ENCODE measurements at regions not wholly inside any gene's neighbourhood (a gene's known extent, or its start where the extent isn't known, plus 50 kb on each side); places are given as distances from the start of the nearest gene placed in this dataset.

DNA sequence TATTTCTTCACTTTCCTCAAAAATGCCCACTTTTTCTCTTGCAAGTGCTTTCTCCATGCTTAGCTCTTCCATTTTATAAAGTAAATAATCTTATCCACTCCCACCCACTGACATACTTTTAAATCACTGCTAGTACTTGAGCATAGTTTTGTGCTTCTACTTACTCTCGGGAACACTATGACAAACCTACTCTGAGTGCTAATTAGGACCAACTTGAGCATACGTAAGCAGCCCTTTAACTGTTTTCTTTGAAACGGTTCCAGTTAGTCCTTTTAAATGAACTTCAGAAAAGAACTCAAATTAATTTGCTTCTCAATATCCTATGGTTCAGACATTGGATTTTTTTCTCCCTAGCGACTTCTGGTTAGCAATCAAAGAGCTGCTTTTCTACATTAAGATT lies 280.0 kb upstream of the SOX2 start:
- DNase-seq, result no peak

DNA sequence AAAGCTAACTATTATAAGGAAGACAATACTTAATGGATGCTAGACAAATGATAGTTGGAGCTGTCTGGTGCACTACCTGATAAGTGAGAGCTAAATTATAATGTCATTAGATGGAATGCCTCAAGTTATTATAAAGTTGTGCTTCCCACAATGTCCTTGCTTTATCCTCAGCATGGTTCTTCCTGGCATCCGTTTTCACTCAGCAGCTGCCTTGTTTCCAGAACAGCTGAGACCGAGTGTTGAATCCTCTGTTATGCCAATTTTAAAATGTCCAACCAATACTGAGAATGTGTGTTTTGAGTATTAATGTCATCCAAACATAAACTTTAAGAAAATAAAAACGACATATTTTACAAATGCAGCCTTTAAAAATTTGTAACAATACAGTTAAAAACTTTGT lies 286.7 kb upstream of the SOX2 start:
- DNase-seq, result no peak

DNA sequence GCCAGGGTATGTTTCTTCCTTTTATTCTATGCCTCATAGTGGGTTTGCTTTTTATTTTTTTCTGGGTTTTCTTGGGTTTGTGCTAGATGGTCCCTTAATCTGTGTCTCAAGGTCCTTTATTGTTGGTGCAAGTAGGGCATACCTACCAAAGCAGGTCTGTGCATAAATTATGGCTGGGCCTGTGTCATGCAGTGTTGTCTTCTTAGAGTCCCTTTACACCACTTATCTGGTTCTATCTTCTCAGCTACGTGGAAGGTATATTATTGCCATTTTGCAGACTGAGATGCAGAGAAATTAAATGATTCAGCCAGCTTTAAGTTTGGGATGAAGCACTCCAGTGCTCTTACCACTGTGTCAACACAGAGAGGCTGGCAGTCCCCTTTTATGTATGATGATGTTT lies 293.5 kb upstream of the SOX2 start:
- DNase-seq, result no peak

DNA sequence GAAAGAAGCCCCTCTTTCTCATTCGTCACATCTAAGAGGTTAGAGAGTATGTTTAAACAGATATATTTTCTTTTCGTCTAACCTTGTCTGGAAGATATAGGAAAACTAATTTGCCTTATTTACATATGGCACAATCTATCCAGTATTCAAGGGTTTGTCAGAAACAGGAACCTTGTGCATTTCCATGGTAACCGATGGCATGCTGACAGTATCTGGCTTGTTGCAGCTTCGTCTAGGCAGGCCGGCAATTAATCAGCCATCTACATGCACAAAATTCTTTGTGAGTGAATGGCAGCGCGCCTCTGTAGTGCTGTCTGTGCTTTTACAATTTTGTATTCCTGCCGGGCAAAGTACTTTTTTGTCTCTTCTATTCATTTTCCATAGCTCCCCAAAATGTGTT lies 294.0 kb upstream of the SOX2 start:
- no peak for DNase-seq

DNA sequence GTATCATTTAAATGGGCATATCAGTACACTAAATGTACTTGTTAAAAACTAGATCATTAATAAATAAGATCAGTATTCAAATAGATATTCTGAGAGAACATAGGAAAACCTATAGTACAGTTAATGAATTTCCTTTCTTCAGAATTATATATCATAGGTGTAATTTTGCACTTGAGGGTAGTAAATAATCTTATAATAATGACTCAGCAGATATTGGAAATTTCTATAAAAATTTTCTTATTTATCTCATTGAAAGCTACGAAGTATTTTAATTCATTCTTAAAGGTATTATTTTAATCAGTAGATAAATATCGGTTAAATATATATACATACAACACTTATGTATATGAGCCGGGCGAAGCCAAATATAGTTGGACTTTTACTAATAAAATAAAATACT lies 300.9 kb upstream of the SOX2 start:
- no peak for DNase-seq

DNA sequence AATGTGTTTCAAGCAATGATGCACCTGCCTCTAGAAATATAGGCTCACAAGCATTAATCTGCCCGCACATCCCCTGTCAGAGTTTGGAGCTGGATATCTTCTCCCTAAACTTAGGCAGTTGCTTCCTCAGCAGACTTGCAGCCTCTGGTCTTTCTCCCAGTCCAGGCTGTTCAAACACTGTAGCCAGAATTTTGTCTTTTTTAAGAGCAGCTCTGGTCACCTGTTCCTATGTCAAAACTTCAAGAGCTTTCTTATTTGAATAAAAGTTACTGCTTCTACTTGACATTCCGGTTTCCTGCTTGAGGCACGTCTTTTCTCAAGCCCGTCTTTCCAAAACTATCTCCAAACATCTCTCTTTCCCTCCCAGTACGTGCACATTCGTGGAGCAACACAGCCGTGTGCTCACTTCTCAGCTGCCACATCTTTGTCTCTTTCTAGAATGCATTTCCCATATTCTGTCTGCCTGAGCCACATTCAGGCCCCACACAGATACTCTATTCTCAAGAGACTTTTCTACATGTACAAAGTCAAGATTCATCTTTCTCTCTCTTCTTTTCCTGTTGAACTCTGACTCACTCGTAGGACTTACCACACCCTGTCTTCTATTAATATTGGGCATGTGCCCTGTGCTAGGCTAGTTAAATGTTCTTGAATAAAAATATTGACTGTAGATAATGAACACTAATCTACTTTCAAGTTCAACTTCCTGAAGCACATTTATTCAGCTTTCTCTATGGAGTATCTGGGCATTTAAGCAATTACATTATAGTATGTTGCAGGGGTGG lies 307.7 kb upstream of the SOX2 start:
- no peak for DNase-seq

DNA sequence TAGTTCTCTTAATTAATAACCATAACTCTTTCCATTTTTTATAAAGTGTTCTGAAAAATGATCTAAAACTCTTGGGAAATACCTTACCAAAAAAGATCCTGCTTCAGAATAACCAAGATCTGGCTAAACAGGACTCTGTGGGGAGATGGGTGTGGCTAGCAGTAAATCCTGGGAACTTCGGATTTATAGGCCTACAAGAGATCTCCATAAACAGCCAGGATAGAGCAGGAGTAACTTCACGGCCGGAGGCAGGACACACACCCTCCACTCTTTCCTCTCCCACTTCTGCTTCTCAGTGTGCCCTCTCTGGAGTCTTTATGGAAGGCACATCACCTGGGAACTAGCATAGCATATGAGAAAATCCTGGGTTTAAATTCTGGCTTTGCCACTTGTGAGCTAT lies 309.4 kb upstream of the SOX2 start:
- no peak for DNase-seq

DNA sequence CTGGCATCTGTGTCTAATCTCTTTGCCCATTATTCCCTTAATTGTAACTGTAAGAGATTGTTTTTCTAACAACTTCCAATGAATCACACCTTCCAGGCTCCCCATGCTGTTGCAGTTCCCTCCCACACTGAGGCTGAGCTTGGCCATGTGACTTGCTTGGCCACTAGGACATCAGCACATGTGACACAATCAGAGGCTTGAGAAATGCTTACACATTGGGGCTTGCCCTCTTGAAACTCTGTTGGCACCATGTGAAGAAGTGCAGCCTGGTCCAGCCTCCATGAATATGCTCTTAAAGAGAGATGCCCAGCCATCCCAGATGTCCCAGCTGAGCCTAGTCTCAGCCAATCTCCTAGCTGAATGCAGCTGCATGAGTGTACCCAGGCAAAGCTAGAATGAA lies 326.8 kb upstream of the SOX2 start:
- DNase-seq, result no peak

DNA sequence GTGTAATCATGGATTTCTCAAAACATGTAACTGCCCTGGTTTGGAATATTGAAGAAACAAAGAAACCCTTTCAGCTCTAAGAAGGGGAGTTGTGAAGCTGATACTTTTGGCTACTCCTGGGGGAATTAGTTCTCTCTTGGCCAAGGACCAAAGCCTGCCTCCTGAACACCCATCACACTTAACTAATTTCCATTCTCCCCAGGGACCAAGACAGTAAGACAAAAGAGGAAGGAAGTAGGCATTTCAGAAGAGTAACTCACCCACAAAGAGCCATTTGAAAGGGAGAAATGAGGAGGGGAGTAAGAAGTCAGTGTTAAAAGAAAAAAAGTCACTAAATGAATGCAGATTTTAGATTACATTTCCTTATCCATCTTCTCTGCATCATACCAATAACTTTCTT lies 328.0 kb upstream of the SOX2 start:
- DNase-seq, result no peak

DNA sequence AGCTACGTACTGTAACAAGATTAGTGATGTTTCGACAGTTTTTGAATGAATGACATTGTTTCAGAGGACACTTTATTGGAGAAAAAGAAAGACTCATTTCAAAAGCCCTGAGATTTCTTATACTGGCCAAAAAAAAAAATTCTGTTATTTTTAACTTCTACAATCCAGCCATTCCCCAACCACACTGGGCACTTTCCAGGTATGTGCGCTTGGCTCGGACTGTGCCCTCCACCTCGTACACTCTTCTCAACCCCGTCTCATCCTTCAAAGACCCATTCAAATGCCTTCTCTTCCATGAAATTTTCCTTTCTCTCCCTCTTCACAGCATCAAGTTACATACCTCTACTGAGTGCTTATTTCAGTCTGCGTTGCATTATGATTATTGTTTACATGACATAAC lies 328.5 kb upstream of the SOX2 start:
- DNase-seq, result no peak

DNA sequence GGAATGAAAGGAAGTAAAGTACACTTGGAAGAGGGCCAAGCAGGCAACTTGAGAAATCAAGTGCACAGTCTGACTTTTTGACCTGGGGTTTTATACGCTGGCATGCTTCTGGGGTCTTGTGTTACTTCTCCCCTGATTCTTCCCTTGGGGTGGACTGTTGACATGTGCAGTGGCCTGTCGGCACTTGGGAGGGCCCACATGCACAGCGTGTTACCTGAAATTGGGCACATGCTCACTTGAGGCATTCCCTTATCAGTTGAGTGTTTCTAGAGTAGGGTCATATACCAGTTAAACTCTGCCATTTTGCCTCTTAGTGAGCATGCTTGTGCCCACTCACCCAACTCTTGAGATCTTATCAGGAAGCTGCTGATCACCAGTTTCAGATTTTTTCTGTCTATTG lies 329.1 kb upstream of the SOX2 start:
- no peak for DNase-seq

DNA sequence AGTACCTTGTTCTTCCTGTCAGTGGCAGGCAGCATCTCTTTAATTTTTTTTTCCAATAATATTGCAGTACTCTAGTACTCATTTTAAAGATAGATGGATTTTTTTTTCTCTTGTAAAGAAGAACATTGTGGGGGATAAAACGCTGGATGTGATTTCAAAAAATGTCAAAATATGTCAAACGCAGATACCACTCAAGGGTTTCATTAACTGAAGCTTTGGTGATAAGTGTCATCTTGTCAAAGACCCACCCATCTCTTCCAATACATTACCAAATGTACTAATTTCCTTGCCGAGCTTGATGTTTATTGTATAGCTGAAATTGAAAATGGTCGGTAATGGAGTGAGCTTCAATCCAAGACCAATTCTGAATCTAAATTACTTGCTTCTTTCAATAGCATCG lies 332.4 kb upstream of the SOX2 start:
- no peak for DNase-seq

DNA sequence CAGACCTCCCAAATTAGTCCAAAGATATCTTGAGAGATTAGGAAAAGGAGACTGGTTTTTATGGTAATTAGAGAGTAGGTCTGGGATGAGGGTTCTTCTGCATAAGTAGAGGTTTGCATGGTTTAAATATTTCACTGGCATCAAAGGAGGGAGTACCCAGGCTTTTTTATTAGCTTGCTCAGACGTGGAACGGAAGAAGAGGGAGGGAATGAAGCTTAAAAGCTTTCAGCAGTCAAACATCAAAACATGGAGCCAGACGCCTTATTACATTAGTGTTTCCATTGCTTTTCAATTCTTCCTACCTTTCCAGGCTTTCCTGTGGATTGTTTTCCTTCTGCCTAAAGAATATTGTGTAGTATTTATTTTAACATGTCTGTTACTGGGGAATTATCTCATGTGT lies 342.1 kb upstream of the SOX2 start:
- DNase-seq, result no peak

DNA sequence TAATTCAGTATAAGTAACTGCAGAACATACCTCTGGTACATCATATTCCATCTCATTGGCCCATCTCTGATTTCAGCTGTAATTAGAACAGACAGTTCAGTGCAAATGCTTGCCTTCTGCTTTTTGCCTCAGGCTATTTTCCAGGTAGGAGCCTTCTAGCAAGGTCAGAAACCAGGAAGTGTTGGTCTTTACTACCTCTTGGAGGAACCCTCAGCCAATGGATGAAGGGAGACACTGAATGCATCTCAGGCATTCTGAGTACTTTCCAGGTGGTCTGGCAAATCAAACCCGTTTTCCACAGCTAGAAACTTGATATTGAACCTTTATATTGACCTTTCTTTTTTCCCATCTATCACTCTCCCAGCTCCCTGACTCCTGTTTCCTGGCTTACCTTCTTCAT lies 348.5 kb upstream of the SOX2 start:
- DNase-seq, result no peak

DNA sequence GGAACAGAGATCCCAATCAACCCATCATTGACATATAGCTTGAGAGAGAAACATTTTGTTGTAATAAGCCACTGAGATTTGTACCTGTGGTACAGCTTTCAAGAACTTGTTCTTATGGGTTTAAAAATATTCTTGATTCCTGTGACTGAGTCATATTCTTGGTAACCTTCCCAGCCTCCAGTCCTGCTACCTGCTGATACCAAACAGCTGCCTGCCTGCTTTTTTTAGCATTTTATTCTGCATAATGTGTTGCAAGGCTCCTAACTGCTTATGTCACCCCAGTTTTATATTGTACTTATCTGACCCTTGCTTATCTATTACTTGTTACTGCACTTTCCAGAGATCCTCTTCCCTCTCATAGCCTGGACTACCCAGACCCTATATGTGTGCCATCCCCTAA lies 349.3 kb upstream of the SOX2 start:
- DNase-seq, result no peak

DNA sequence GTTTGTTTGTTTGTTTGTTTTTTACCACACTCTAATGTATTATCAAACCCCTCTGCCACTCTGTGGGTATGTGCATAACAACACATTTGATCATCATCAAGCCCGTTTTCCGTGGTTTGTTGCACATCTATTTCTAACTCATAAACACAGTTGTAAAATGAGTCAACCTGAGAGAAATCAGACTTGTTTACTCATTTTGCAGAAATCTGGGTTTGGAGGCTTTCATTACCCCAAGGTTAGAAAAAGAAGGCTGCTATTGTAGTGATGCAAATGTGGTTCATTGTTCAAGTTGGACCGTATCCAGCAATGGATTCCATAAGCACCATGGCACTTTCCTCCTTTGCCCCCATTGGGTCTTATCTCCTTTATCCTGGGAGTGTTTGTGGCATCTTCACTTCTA lies 353.2 kb upstream of the SOX2 start:
- no peak for DNase-seq

DNA sequence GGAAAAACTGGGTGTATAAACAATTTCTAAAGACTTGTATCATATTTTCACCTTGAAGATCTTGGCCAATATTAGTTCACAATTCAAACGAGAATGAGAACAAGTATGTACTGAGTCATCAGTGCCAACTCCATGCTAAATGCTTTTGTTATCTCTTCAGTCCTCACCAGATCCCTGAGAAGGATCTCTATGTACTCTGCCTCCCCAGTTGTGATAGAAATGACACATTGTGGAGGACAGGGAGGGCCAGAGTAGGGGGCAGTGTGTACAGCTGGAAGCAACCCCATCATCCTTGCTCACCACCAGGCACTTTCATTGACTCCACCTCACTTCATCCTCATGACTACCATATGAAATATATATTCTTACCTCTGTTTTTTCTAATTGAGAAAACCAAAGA lies 353.7 kb upstream of the SOX2 start:
- DNase-seq, result no peak

DNA sequence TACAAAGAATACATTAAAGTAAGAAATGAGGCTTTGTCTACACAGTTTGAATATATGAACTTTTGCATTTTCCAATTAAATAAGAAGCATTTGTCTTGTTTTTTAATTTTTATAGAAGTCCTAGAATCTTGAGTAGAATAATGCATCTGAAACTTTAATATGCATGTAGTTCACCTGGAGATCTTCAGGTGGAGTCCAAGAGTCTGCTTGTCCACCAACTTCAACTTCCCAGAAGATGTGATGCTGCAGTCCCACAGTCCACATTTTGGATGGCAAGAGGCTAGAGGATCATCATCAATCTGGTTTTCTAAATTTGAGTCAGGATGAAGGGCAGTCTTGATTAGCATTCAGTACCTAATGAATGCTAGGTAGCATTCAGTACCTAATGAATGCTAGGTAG lies 357.6 kb upstream of the SOX2 start:
- DNase-seq, result no peak

DNA sequence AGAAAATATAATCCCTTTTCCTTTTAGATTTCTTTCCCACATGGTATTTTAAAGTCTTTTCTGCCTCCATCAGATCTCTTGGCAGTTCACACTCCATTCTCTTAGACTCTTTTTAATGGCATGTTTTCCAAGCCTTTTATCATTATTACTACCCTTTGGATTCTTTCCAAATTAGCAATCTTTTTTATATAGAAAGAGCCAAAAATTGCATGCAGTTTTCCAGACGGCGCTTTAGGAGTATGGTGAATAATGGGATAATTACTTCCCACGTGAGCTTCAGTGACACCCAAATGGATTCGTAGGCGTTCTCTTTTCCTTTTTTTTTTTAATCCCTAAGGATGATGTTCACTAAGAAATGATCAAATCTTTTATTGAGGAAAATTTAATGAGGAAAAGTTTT lies 354.8 kb upstream of the DNAJC19 start:
- no peak for DNase-seq

DNA sequence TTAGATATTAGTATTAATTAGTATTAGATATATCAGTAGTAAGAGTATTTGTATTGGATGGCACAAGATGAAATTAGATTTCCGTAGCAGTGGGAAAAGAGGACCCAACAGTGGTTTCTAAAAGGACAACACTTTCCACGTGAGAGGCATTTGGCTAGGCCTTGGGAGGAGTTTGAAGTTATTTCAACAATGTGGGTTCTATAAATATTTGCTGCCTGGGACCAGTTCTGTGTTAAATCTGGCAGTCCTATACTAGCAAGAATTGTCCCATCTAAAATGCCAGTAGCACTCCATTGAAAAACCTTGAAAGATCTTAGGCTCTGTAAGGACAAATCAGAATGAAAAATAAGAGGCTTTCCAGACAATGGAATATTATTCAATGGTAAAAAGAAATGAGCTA lies 347.1 kb upstream of the DNAJC19 start:
- DNase-seq, result no peak

DNA sequence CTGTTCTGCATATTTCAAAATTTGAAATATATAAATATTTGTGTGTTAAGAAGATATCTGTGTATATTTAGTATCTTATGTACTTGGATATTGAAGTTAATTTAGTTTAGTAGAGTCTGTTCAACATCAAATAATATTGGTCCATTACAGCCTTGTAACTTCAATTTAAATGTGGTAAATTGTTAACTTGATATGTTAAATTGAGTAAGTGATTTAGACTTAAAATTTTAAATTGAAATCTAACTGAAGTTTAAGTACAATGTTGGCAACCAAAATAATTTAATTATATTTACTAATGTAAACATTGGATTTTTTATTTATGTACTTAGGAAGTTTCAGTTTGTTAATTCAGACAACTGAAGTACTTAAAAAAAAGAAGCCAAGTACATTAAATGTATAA lies 343.9 kb upstream of the DNAJC19 start:
- DNase-seq, result no peak

DNA sequence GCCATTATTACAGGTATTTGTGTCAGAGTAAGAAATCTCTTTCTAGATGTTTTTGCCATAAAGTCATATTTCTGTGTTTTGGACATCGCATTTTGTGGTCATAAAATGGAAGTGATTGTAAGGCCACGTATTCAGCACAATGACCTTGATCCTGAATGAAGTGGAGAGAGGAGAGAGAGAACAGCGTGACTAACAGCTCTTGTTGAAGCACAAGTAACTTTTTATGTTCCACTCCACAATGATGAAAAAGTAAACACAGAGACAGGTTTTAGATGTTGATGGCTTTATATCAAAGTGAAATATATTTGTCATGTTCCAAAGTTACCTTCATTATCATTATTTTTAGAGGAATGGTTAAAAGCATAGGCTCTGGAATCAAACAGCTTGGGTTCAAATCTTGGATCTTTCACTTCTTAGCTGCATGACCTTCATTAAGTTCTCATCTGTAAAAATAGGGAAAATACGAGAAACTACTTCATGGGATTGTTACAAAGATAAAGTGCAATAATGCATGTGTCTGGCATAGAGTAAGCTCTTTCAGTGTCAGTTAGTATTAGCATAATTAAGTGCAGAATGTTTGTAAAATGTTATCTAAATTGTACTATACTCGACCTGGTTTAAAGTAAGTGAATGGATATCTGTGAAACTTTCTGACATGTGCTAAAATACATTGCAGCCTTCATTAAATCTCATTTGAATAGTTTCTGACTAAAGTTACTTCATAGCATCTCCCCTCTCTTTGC lies 341.5 kb upstream of the DNAJC19 start:
- DNase-seq, result no peak

DNA sequence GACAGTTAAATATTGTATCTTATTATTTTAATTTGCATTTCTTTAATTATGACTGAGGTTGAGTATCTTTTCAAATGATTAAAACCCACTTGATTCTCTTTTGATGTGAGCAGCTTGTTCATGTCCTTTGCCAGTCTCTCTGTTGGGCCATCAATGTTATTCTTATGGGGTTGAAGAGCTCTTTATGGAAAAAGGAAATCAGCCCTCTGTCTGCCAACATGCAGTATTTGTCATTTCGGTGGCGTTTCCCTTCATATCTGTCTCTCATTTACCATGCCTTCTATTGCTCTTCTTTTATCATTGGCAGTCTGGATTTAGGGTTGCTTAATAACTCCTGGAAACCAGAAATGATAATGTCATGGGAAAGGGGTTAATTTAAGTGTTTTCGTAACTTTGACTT lies 340.7 kb upstream of the DNAJC19 start:
- DNase-seq, result no peak

DNA sequence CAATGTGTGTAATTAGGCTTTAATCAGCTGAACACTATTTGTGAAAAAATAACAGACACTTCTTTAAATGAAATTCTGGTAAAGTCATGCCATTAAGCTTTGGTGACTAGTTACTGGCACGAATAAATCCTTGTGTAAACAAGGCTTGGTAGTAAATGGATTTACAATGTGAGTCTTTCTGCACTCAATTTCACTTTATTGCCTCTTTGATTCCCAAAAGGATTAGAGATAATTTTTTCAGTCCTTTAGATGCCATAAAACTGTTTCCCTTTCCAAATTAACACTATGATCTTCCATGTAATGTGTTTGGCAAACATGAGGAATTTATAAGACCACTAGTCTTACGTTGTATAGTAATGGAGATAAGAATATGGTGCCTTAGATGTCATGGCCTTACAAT lies 339.5 kb upstream of the DNAJC19 start:
- DNase-seq, result no peak

DNA sequence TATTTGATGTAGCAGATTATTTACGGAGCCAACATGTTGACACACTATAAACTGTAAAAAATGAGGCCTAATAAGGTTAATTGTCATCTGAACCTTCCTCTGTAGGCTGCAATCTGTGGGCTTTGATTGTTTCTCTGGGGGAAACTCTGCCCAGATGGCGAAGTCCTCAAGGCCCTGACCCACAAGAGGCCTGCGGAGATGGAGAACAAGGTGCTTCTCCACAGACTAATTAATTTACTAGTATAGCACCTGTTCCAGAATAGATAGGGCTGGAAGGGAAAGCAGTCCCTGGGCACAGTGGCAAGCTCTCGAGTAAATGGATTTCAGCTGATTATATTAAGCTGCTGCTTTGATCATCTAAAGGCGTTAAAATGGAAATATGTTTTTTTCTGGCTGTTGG lies 338.8 kb upstream of the DNAJC19 start:
- DNase-seq, result no peak
